Central memory CD8-positive, alpha-beta T cell (primary cell): ENCODE measurements at regions not wholly inside any gene's neighbourhood (a gene's known extent, or its start where the extent isn't known, plus 50 kb on each side); places are given as distances from the start of the nearest gene placed in this dataset.
"Not testable (repeated sequence)": the region's sequence is repeated elsewhere in the genome, so short reads cannot be mapped to it uniquely, and the experiment has no call there.

ENCODE experiments used
- ATAC-seq: fragments of 150-1000 bp; cut with Tn5 transposase; replicated peaks from 2 replicates; pipeline ENCODE4 v1.10.0; 2022; ENCODE audit warnings: mild to moderate bottlenecking, moderate FRiP score, moderate number of reproducible peaks; ENCODE audit not compliant: poor library complexity, severe bottlenecking; ENCODE audit errors: extremely low read depth
- DNase-seq, 2 donors: peaks; one replicate each; pipeline ENCODE4 v3.0.0; 2021; ENCODE audit warnings: low spot score in 2 of 2
- H3K27ac Mint-ChIP-seq: one replicate; pipeline ENCODE4 v1.8.0; 2022; ENCODE audit warnings: low read depth, mild to moderate bottlenecking, moderate library complexity, mixed read lengths
- H3K27me3 Mint-ChIP-seq: one replicate; pipeline ENCODE4 v1.8.0; 2022; ENCODE audit warnings: mixed read lengths
- H3K36me3 Mint-ChIP-seq: one replicate; pipeline ENCODE4 v1.8.0; 2022; ENCODE audit warnings: mild to moderate bottlenecking, moderate library complexity, mixed read lengths; ENCODE audit not compliant: insufficient read depth
- H3K4me1 Mint-ChIP-seq: one replicate; pipeline ENCODE4 v1.8.0; 2022; ENCODE audit warnings: mixed read lengths
- H3K4me3 Mint-ChIP-seq: one replicate; pipeline ENCODE4 v1.8.0; 2022; ENCODE audit warnings: mild to moderate bottlenecking, moderate library complexity, mixed read lengths
- H3K9me3 Mint-ChIP-seq: one replicate; pipeline ENCODE4 v1.8.0; 2022; ENCODE audit warnings: mixed read lengths

- no peak for ATAC-seq
- Mint-ChIP-seq H3K4me1 (no peaks in the 10 kb centered on the region), H3K4me3 (no peak overlapping the region), H3K9me3 (no peaks in the 10 kb centered on the region), H3K36me3 (no peaks in the 10 kb centered on the region), H3K27ac (no peak overlapping the region), H3K27me3 (no peaks in the 10 kb centered on the region)
- DNase-seq = no peak
Observed at GRCh38 chr2:122034777-122035176, 279.3 kb downstream of the TSN start.

GRCh38 chr2:122038816-122039215 lies 283.4 kb downstream of the TSN start:
- not testable (repeated sequence) for H3K36me3 Mint-ChIP-seq, H3K27me3 Mint-ChIP-seq

GRCh38 chr2:122041455-122041854 lies 286.0 kb downstream of the TSN start:
- DNase-seq = no peak
- H3K36me3 Mint-ChIP-seq = peaks cover 1% of the 10 kb centered on the region
- no peak overlapping the region for H3K27ac Mint-ChIP-seq
- ATAC-seq = no peak
- no peaks in the 10 kb centered on the region for H3K4me1 Mint-ChIP-seq
- peaks cover 6% of the 10 kb centered on the region for H3K9me3 Mint-ChIP-seq
- no peaks in the 10 kb centered on the region for H3K27me3 Mint-ChIP-seq
- no peak overlapping the region for H3K4me3 Mint-ChIP-seq

More at GRCh38 chr2:122038816-122039215, 283.4 kb downstream of the TSN start:
- not testable (repeated sequence) for DNase-seq, H3K4me3 Mint-ChIP-seq, H3K27ac Mint-ChIP-seq, H3K9me3 Mint-ChIP-seq, ATAC-seq, H3K4me1 Mint-ChIP-seq

GRCh38 chr2:122051659-122052058 lies 296.2 kb downstream of the TSN start:
- not testable (repeated sequence) for H3K27me3 Mint-ChIP-seq, H3K36me3 Mint-ChIP-seq, H3K4me1 Mint-ChIP-seq, H3K4me3 Mint-ChIP-seq, DNase-seq, H3K27ac Mint-ChIP-seq, ATAC-seq, H3K9me3 Mint-ChIP-seq

GRCh38 chr2:122055521-122055931 lies 300.1 kb downstream of the TSN start:
- DNase-seq (no peak), ATAC-seq (no peak)
- no peak overlapping the region for H3K27ac Mint-ChIP-seq
- H3K27me3 Mint-ChIP-seq = no peaks in the 10 kb centered on the region
- H3K9me3 Mint-ChIP-seq = peaks cover 8% of the 10 kb centered on the region
- no peak overlapping the region for H3K4me3 Mint-ChIP-seq
- no peaks in the 10 kb centered on the region for H3K4me1 Mint-ChIP-seq
- H3K36me3 Mint-ChIP-seq = no peaks in the 10 kb centered on the region

GRCh38 chr2:122056853-122057252 lies 301.4 kb downstream of the TSN start:
- no peak overlapping the region for H3K27ac Mint-ChIP-seq
- no peak overlapping the region for H3K4me3 Mint-ChIP-seq
- H3K27me3 Mint-ChIP-seq = no peaks in the 10 kb centered on the region
- peaks cover 8% of the 10 kb centered on the region for H3K9me3 Mint-ChIP-seq
- DNase-seq = no peak
- H3K4me1 Mint-ChIP-seq = no peaks in the 10 kb centered on the region
- no peak for ATAC-seq
- no peaks in the 10 kb centered on the region for H3K36me3 Mint-ChIP-seq

- H3K27me3 Mint-ChIP-seq = no peaks in the 10 kb centered on the region
- DNase-seq (no peak), ATAC-seq (no peak)
- no peak overlapping the region for H3K4me3 Mint-ChIP-seq
- H3K9me3 Mint-ChIP-seq = no peaks in the 10 kb centered on the region
- no peaks in the 10 kb centered on the region for H3K36me3 Mint-ChIP-seq
- H3K27ac Mint-ChIP-seq = no peak overlapping the region
- no peaks in the 10 kb centered on the region for H3K4me1 Mint-ChIP-seq
Observed at GRCh38 chr2:122061206-122061605, 305.8 kb downstream of the TSN start.

- ATAC-seq (no peak), DNase-seq (no peak)
- Mint-ChIP-seq H3K4me3 (no peak overlapping the region), H3K4me1 (no peaks in the 10 kb centered on the region), H3K27ac (no peak overlapping the region), H3K9me3 (no peaks in the 10 kb centered on the region), H3K36me3 (no peaks in the 10 kb centered on the region), H3K27me3 (no peaks in the 10 kb centered on the region)
Observed at GRCh38 chr2:122061831-122062230, 306.4 kb downstream of the TSN start.

- Mint-ChIP-seq H3K4me1 (no peaks in the 10 kb centered on the region), H3K9me3 (no peaks in the 10 kb centered on the region), H3K27ac (no peak overlapping the region), H3K36me3 (no peaks in the 10 kb centered on the region), H3K4me3 (no peak overlapping the region), H3K27me3 (no peaks in the 10 kb centered on the region)
- ATAC-seq (no peak), DNase-seq (no peak)
Observed at GRCh38 chr2:122062506-122062905, 307.1 kb downstream of the TSN start.

- Mint-ChIP-seq H3K4me3 (no peak overlapping the region), H3K4me1 (no peaks in the 10 kb centered on the region), H3K27ac (no peak overlapping the region), H3K27me3 (no peaks in the 10 kb centered on the region), H3K36me3 (no peaks in the 10 kb centered on the region), H3K9me3 (no peaks in the 10 kb centered on the region)
- ATAC-seq = no peak
- no peak for DNase-seq
Observed at GRCh38 chr2:122063716-122064115, 308.3 kb downstream of the TSN start.

- H3K27ac Mint-ChIP-seq = no peak overlapping the region
- H3K4me1 Mint-ChIP-seq = no peaks in the 10 kb centered on the region
- H3K36me3 Mint-ChIP-seq = no peaks in the 10 kb centered on the region
- DNase-seq (no peak), ATAC-seq (no peak)
- no peaks in the 10 kb centered on the region for H3K27me3 Mint-ChIP-seq
- no peak overlapping the region for H3K4me3 Mint-ChIP-seq
- H3K9me3 Mint-ChIP-seq = no peaks in the 10 kb centered on the region
Observed at GRCh38 chr2:122070241-122070731, 314.8 kb downstream of the TSN start.

- no peaks in the 10 kb centered on the region for H3K27me3 Mint-ChIP-seq
- H3K36me3 Mint-ChIP-seq = no peaks in the 10 kb centered on the region
- H3K4me3 Mint-ChIP-seq = no peak overlapping the region
- no peak overlapping the region for H3K27ac Mint-ChIP-seq
- DNase-seq (no peak), ATAC-seq (no peak)
- H3K4me1 Mint-ChIP-seq = no peaks in the 10 kb centered on the region
- no peaks in the 10 kb centered on the region for H3K9me3 Mint-ChIP-seq
Observed at GRCh38 chr2:122072666-122073065, 317.2 kb downstream of the TSN start.

- DNase-seq (no peak), ATAC-seq (no peak)
- no peak overlapping the region for H3K4me3 Mint-ChIP-seq
- no peaks in the 10 kb centered on the region for H3K36me3 Mint-ChIP-seq
- H3K27ac Mint-ChIP-seq = no peak overlapping the region
- no peaks in the 10 kb centered on the region for H3K9me3 Mint-ChIP-seq
- no peaks in the 10 kb centered on the region for H3K27me3 Mint-ChIP-seq
- H3K4me1 Mint-ChIP-seq = no peaks in the 10 kb centered on the region
Observed at GRCh38 chr2:122074201-122074600, 318.8 kb downstream of the TSN start.

GRCh38 chr2:122075381-122075780 lies 319.9 kb downstream of the TSN start:
- no peaks in the 10 kb centered on the region for H3K27me3 Mint-ChIP-seq
- no peak overlapping the region for H3K4me3 Mint-ChIP-seq
- no peaks in the 10 kb centered on the region for H3K36me3 Mint-ChIP-seq
- no peaks in the 10 kb centered on the region for H3K4me1 Mint-ChIP-seq
- DNase-seq = no peak
- no peaks in the 10 kb centered on the region for H3K9me3 Mint-ChIP-seq
- ATAC-seq = no peak
- no peak overlapping the region for H3K27ac Mint-ChIP-seq
